Spleen (tissue), 11 donors: ENCODE measurements at regions not wholly inside any gene's neighbourhood (a gene's known extent, or its start where the extent isn't known, plus 50 kb on each side); places are given as distances from the start of the nearest gene placed in this dataset.

Experiments
- DNase-seq: peaks from one replicate; pipeline ENCODE4 v3.0.0-alpha.2; 2020
- H3K27ac ChIP-seq, 8 donors: fragments of 200-600 bp; sonication (generic) in 7 of 8; 1 replicate in 4 of 8; 2 replicates in 4 of 8; pipeline versions ENCODE4 v1.5.0 to v1.8.0; 2016 to 2021; ENCODE audit warnings: inconsistent platforms in 4 of 8, mild to moderate bottlenecking in 4 of 8, moderate library complexity in 1 of 8
- H3K27me3 ChIP-seq, 7 donors: fragments of 200-600 bp; sonication (generic) in 6 of 7; replicated peaks in 1 of 7; 1 replicate in 4 of 7; 2 replicates in 3 of 7; pipeline versions ENCODE4 v1.5.0 to v1.8.0; 2016 to 2021; ENCODE audit warnings: inconsistent platforms in 3 of 7, mild to moderate bottlenecking in 1 of 7
- H3K36me3 ChIP-seq, 6 donors: fragments of 200-600 bp; sonication (generic) in 5 of 6; 1 replicate in 4 of 6; 2 replicates in 2 of 6; pipeline versions ENCODE4 v1.5.0 to v1.8.0; 2016 to 2021; ENCODE audit warnings: inconsistent platforms in 2 of 6
- H3K4me1 ChIP-seq, 6 donors: fragments of 200-600 bp; sonication (generic) in 5 of 6; 1 replicate in 3 of 6; 2 replicates in 3 of 6; pipeline versions ENCODE4 v1.5.0 to v1.8.0; 2016 to 2021; ENCODE audit warnings: inconsistent platforms in 3 of 6
- H3K4me3 ChIP-seq, 8 donors: fragments of 200-600 bp; sonication (generic) in 7 of 8; 1 replicate in 4 of 8; 2 replicates in 4 of 8; pipeline versions ENCODE4 v1.5.0 to v1.8.0; 2016 to 2021; ENCODE audit warnings: inconsistent platforms in 4 of 8, mild to moderate bottlenecking in 4 of 8, moderate library complexity in 2 of 8
- H3K9me3 ChIP-seq, 8 donors: fragments of 200-600 bp; sonication (generic) in 7 of 8; 1 replicate in 4 of 8; 2 replicates in 4 of 8; pipeline versions ENCODE4 v1.5.0 to v1.8.0; 2016 to 2021; ENCODE audit warnings: inconsistent platforms in 4 of 8
- POLR2A ChIP-seq, 3 donors: fragments of 450-650 bp; IDR thresholded peaks; one replicate each; pipeline ENCODE4 v1.5.1; 2017; ENCODE audit warnings: antibody characterized with exemption in 3 of 3, mild to moderate bottlenecking in 1 of 3
- POLR2AphosphoS5 ChIP-seq, 3 donors: sonication (generic); formaldehyde crosslinking; IDR thresholded peaks; one replicate each; pipeline ENCODE4 v1.5.1; 2017; ENCODE audit warnings: antibody characterized with exemption in 3 of 3
- WGBS, 5 donors: extraction: QIAGEN DNeasy Blood & Tissue Kit in 3 of 5; methylation state at CpG; one replicate each; pipeline versions ENCODE4 v1.1.5 to v1.1.7; 2013 to 2018; 5-methylcytosine and 5-hydroxymethylcytosine counted together
- intact Hi-C: fragments of 100-400 bp; cut with DNase I; formaldehyde crosslinking; loops from one replicate; pipeline ENCODE4 v1.15.0; 2023; ENCODE audit warnings: low total_unique reads
- TF ChIP-seq, protein P1 (sequence below), 11 experiments: fragments of 200-600 bp in 7 of 11; fragments of 450-650 bp in 4 of 11; sonication (generic) in 4 of 11; IDR thresholded peaks in 8 of 11; conservative IDR thresholded peaks in 3 of 11; 1 replicate in 7 of 11; 2 replicates in 4 of 11; pipeline versions ENCODE4 v1.4.0 to v1.8.0; 2016 to 2021; ENCODE audit warnings: antibody characterized with exemption in 11 of 11, inconsistent platforms in 4 of 11, mild to moderate bottlenecking in 1 of 11
- donor health status: healthy with polysubstance abuse.
- donor health status: DM: no; HTN: no; CAD: no; lungs with moderate emphysema.
- donor health status: DM: no; HTN: no; CAD: no.
- donor health status: Bipolar disorder and iron deficiency.
- donor health status: healthy.
- donor health status: DM: no; HTN: no; CAD: no.
- donor health status: DM: yes; HTN: yes; CAD: no.

DNA sequence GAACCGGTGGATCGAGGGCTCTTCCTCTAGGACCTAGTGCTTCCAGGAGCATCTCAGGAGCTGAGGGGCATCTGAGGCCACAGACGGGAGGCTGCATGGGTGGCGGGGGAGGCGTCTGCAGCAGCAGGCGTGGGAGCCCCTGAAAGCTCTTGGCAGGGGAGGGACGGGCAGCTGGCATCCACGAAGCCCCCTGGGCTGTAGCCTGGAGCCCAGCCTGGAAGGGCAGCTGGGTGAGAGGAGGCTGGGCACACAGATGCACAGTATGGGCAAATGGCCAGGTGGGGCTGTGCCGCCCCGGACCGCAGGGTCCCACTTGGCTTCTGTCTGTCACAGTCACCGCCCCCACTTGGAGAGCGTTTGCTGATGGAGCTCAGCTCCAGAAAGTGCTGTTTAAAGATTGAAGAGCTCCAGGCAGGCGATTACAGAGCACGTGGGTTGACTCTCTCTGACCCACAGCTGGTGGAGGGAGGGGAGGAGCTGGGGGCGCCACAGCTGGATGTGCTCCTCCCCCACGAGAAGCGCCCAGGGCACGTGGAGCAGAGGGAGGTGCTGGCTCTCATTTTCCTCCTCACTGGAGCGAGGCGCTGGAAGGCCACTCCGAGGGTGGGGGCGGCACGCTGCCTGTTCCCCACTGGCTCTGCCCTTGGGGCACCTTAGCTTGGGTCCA lies 155.0 kb upstream of the C14orf180 start:
- Histone ChIP-seq H3K27me3 (peaks cover 0 to 5% (median 0%) of the 10 kb centered on the region in 7 donors), H3K4me1 (peaks cover 0 to 13% (median 0%) of the 10 kb centered on the region in 6 donors), H3K9me3 (no peaks in the 10 kb centered on the region), H3K36me3 (no peaks in the 10 kb centered on the region), H3K4me3 (no peak overlapping the region), H3K27ac (peak overlapping the region in 1 of 8 donors; percentile 9)
- TF ChIP-seq POLR2AphosphoS5 (IDR thresholded peaks at IDR 0.05) (peak in 2 of 3 donors; percentile 54 to 60), POLR2A (IDR thresholded peaks at IDR 0.05) (no peak)
- intact Hi-C loops: no loop called here
- DNase-seq: no peak
- WGBS, 5 donors: 44 to 64% (median 52%) methylated on average over 14 to 24 of the region's 24 CpGs

DNA sequence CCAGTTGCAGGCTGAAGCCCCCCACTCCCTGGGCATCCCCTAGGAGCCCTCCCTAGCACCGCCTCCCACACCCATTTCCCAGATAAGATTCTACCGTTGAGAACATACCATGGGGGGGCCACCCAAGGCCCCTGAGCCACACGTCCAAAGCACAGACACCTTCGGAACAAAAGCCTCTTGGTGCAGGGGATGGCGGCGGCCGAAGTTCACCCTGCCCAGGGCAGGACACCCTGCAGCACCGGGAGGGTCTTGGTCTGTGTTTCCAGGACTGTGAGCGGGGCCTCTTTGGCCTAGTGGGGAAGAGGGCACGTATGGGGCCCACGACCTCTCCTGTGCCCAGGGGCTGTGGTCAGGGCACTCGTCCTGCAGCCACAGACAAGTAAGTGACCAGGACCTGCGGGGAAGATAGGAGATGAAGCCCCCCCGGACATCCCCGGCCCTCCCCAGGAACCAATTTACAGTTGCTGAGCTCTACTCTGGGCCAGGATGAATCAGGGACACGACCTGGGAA lies 154.3 kb upstream of the C14orf180 start:
- no peaks in the 10 kb centered on the region for H3K36me3 ChIP-seq
- H3K9me3 ChIP-seq: no peaks in the 10 kb centered on the region
- peaks cover 0 to 5% (median 0%) of the 10 kb centered on the region in 7 donors for H3K27me3 ChIP-seq
- 79 to 88% (median 81%) methylated on average over 8 to 16 of the region's 16 CpGs for WGBS, 5 donors
- TF ChIP-seq, protein P1, sequence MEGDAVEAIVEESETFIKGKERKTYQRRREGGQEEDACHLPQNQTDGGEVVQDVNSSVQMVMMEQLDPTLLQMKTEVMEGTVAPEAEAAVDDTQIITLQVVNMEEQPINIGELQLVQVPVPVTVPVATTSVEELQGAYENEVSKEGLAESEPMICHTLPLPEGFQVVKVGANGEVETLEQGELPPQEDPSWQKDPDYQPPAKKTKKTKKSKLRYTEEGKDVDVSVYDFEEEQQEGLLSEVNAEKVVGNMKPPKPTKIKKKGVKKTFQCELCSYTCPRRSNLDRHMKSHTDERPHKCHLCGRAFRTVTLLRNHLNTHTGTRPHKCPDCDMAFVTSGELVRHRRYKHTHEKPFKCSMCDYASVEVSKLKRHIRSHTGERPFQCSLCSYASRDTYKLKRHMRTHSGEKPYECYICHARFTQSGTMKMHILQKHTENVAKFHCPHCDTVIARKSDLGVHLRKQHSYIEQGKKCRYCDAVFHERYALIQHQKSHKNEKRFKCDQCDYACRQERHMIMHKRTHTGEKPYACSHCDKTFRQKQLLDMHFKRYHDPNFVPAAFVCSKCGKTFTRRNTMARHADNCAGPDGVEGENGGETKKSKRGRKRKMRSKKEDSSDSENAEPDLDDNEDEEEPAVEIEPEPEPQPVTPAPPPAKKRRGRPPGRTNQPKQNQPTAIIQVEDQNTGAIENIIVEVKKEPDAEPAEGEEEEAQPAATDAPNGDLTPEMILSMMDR (IDR thresholded peaks at IDR 0.05 in 8 of 11, conservative IDR thresholded peaks at IDR 0.05 in 3 of 11): no peak
- TF ChIP-seq POLR2A (IDR thresholded peaks at IDR 0.05): no peak
- no peak for TF ChIP-seq POLR2AphosphoS5 (IDR thresholded peaks at IDR 0.05)
- peaks cover 0 to 13% (median 0%) of the 10 kb centered on the region in 6 donors for H3K4me1 ChIP-seq
- intact Hi-C loops: no loop called here
- H3K4me3 ChIP-seq: no peak overlapping the region
- no peak for DNase-seq
- no peak overlapping the region for H3K27ac ChIP-seq

DNA sequence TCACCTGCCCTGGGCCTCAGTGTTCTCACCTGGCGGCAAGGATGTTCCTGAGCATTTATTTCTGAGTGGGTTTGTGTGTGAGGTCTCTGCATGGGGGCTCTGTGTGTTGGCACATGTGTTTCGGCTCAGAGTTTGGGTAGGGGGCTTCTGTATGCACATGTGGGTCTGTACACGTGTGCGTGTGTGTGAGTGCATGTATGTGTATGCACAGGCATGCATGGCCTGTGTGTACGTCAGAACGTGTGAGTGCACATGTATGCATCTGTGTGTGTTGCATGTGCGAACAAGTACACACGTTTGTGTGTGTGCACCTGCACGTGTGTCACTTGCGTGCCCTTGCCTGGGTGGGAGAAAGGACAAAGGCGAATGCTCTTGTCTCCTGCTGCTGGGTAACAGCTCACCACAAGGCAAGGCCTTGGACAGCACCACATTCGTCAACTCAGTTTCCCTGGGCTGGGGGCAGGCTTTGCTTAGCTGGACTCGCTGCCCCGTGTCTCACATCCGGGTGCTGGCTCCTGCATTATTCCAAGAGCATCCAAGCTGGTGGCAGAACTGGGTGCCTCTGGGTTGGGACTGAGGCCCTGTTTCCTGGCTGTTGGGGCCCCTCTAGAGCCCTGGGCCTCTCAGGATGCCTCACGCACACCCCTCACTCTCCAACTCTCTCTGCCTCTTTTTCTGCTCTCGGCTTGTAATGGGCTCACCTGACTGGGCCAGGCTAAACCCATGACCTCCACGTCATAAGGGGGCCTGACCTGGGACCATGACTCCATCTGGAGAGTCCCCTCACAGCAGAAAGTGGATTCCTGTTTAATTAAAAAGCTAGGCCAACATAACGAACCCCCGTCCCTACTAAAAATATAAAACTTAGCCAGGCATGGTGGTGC lies 153.6 kb upstream of the C14orf180 start:
- H3K4me1 ChIP-seq: peaks cover 0 to 13% (median 0%) of the 10 kb centered on the region in 6 donors
- intact Hi-C loops: no loop called here
- H3K27ac ChIP-seq: no peak overlapping the region
- WGBS, 5 donors: 80 to 90% (median 85%) methylated on average over 19 to 20 of the region's 20 CpGs
- peaks cover 0 to 5% (median 0%) of the 10 kb centered on the region in 7 donors for H3K27me3 ChIP-seq
- no peaks in the 10 kb centered on the region for H3K36me3 ChIP-seq
- H3K4me3 ChIP-seq: no peak overlapping the region
- H3K9me3 ChIP-seq: no peaks in the 10 kb centered on the region
- TF ChIP-seq, protein P1 (IDR thresholded peaks at IDR 0.05 in 8 of 11, conservative IDR thresholded peaks at IDR 0.05 in 3 of 11): no peak
- TF ChIP-seq POLR2A (IDR thresholded peaks at IDR 0.05): no peak
- TF ChIP-seq POLR2AphosphoS5 (IDR thresholded peaks at IDR 0.05): no peak
- no peak for DNase-seq

DNA sequence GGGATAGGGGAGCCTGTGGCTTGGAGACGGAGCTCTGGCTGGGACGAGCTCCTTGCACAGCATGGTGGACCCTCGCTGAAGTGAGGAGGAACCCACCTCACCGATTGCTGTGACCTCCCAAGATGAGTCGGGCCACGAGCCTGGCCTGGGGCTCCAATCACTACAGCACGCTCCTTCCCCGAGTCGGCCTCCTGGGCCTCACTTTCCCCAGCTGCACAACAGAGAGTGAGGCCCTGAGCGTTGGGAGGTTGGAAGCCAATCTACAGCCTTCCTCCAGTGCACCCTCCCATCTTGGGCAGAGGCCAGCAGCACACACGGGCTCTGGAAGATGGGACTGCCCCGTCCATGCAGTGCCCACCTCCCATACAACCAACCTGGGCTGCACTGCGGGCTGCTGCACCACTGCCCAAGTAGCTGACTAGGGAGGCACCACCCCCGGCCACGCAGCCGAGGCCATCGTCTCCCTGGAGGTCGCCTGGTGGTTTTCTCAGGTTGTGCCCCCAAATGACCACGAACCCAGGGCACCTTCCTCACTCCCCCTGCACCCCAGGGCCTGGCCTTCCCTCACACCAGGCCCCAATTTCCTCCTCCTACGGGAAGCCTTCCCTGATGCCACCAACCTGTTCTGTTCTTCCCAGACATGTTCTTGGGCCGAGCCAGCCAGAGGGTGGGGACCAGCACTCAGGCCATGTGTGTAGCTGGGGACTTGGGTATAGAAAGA lies 152.3 kb upstream of the C14orf180 start:
- Histone ChIP-seq H3K9me3 (no peaks in the 10 kb centered on the region), H3K27ac (no peak overlapping the region), H3K4me1 (peaks cover 0 to 13% (median 0%) of the 10 kb centered on the region in 6 donors), H3K36me3 (no peaks in the 10 kb centered on the region), H3K27me3 (peaks cover 0 to 5% (median 0%) of the 10 kb centered on the region in 7 donors), H3K4me3 (no peak overlapping the region)
- TF ChIP-seq POLR2AphosphoS5 (IDR thresholded peaks at IDR 0.05) (no peak), POLR2A (IDR thresholded peaks at IDR 0.05) (no peak)
- TF ChIP-seq, protein P1 (IDR thresholded peaks at IDR 0.05 in 8 of 11, conservative IDR thresholded peaks at IDR 0.05 in 3 of 11): no peak
- no peak for DNase-seq
- WGBS, 5 donors: 79 to 85% (median 81%) methylated on average over 19 to 21 of the region's 21 CpGs
- intact Hi-C loops: no loop called here
